ENCODE measurements at regions not wholly inside any gene's neighbourhood (a gene's known extent, or its start where the extent isn't known, plus 50 kb on each side); places are given as distances from the start of the nearest gene placed in this dataset.

DNA sequence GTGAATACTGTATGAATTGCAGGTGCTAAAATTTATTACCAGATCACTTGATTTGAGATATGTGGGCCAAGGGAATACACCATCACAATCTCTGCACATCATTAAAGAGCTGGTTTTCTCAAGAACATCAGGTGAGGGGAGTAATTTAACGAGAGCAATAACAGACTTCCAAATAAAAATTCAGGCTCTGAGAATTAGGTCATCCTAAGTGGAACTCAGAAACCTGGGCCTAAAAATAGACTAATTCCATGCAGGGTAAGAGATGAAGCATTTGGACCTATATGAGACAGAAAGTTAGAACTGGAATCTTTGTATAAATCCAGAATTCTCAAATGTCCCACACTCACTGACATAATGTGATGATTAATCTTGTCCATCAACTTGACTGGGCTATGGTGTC is 331.1 kb downstream of the ZNF621 start:
- Histone ChIP-seq H3K27me3 (no peaks in the 10 kb centered on the region), H3K36me3 (no peaks in the 10 kb centered on the region), H3K4me3 (no peak overlapping the region), H3K4me1 (no peaks in the 10 kb centered on the region), H3K9me3 (no peaks in the 10 kb centered on the region), H3K27ac (no peak overlapping the region)
- TF ChIP-seq, protein P1, sequence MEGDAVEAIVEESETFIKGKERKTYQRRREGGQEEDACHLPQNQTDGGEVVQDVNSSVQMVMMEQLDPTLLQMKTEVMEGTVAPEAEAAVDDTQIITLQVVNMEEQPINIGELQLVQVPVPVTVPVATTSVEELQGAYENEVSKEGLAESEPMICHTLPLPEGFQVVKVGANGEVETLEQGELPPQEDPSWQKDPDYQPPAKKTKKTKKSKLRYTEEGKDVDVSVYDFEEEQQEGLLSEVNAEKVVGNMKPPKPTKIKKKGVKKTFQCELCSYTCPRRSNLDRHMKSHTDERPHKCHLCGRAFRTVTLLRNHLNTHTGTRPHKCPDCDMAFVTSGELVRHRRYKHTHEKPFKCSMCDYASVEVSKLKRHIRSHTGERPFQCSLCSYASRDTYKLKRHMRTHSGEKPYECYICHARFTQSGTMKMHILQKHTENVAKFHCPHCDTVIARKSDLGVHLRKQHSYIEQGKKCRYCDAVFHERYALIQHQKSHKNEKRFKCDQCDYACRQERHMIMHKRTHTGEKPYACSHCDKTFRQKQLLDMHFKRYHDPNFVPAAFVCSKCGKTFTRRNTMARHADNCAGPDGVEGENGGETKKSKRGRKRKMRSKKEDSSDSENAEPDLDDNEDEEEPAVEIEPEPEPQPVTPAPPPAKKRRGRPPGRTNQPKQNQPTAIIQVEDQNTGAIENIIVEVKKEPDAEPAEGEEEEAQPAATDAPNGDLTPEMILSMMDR (IDR thresholded peaks at IDR 0.05), result no peak
- intact Hi-C loops (cut with DNase I; ENCODE audit: low total_unique reads), result no loop called here
- no peak for DNase-seq

DNA sequence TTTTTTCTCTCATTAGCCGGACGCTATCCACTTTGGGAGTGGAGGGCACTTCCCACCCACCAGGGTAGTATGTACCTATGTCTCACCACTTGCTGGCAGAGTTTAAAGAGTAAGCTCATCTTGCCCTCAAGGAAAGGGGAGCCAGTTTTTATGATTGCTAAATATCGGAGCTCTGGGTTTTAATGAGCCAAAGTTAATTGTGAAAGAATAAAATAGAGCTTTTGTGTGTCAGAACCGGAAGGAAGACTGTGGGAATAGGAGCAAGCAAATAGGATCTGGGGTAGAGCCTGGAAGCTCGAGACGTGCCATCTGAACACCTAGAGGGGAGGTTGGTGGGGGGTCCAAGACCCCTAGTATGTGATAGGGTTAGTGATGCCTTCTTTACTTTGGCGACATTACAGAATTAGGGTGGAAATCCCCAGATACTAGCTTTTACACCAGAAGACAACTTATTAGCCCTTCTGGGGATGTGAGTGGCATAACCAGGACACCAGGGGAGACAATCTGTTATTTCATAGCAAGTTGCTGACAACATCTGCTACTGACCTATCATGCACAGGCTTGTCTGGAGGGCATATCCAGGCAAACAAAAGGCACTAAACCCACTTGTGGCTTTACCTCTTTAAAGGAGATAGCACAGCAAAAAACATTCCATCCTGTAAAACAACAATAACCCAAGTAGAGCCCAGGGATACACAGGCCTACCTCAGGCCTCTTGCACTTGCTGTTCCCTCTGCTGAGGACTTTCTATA is 333.8 kb downstream of the ZNF621 start:
- Histone ChIP-seq H3K27me3 (no peaks in the 10 kb centered on the region), H3K27ac (no peak overlapping the region), H3K9me3 (no peaks in the 10 kb centered on the region), H3K4me3 (no peak overlapping the region), H3K36me3 (no peaks in the 10 kb centered on the region), H3K4me1 (no peaks in the 10 kb centered on the region)
- no peak for DNase-seq
- intact Hi-C loops (cut with DNase I; ENCODE audit: low total_unique reads), result no loop called here
- TF ChIP-seq, protein P1 (IDR thresholded peaks at IDR 0.05), result no peak

DNA sequence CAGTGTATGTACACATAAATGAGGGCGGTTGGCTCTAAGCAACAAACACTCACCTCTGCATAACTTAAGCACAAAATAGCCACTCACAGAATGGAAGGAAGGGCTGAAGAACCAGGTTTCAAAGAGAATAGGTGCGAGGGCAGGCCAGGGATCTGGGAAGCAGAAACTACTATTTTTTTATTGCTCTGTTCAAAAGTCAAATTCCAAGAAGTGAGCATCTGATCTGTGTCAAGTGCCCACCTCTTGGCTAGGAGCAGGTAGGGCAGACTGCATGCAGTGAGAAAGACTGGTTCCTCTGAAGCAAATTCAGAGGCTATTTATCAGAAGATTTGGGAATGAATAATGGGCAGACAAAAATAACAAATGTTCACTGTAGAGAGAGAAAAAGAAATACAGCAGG is 336.4 kb upstream of the CTNNB1 start:
- H3K36me3 ChIP-seq, result no peaks in the 10 kb centered on the region
- H3K4me1 ChIP-seq, result peaks cover 0 to 32% (median 21%) of the 10 kb centered on the region in 4 donors
- H3K27me3 ChIP-seq, result no peaks in the 10 kb centered on the region
- H3K9me3 ChIP-seq, result no peaks in the 10 kb centered on the region
- TF ChIP-seq, protein P1 (IDR thresholded peaks at IDR 0.05), result no peak
- intact Hi-C loops (cut with DNase I; ENCODE audit: low total_unique reads), result no loop called here
- no peak overlapping the region for H3K27ac ChIP-seq
- no peak overlapping the region for H3K4me3 ChIP-seq
- no peak for DNase-seq

DNA sequence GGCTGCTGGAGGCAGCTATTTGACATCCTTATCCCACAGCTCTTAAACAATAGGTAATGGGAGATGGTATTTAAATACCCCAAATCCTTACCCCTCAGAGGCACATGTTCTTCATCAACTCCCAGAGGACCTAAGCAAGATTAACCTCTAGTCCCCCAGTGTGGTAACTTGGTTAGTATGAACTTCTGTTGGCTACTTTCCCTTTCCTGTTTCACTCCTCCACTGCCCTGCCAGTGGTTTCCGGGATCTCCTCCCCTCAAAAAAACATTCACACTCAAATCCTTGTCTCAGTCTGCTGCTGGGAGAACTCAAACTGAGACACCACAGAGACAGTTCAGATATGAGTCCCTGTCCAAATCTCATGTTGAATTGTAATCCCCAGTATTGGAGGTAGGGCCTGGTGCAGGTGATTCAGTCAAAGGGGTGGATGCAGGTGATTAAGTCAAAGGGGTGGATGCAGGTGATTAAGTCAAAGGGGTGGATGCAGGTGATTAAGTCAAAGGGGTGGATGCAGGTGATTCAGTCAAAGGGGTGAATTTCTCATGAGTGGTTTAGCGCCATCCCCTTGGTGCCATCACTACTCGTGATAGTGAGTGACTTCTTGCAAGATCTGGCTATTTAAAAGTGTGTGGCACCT is 335.0 kb upstream of the CTNNB1 start:
- H3K9me3 ChIP-seq, result no peaks in the 10 kb centered on the region
- H3K4me1 ChIP-seq, result peaks cover 0 to 34% (median 22%) of the 10 kb centered on the region in 4 donors
- H3K36me3 ChIP-seq, result no peaks in the 10 kb centered on the region
- peak overlapping the region; percentile 9 to 44 for H3K27ac ChIP-seq
- H3K4me3 ChIP-seq, result no peak overlapping the region
- H3K27me3 ChIP-seq, result no peaks in the 10 kb centered on the region
- DNase-seq, result no peak
- intact Hi-C loops (cut with DNase I; ENCODE audit: low total_unique reads), result no loop called here
- TF ChIP-seq, protein P1 (IDR thresholded peaks at IDR 0.05), result no peak

DNA sequence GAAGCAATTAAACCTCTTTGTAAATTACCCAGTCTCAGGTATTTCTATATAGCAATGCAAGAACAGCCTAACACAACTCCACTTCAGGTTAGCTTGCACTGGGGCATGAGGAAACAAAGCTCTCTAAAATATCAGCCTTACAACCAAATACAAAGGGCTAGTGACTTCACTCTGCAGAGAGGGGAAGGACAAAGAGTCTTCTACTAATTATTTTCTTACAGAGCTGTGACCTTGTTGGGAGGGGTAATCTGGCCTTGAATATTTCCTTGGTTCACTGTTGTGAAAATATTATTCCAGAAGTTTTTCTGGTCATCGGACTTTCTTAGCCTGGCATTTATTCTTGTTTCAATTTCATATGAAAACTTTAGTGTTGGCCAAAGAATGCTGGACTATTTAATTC is 334.4 kb upstream of the CTNNB1 start:
- H3K4me3 ChIP-seq, result no peak overlapping the region
- H3K4me1 ChIP-seq, result peaks cover 0 to 38% (median 24%) of the 10 kb centered on the region in 4 donors
- intact Hi-C loops (cut with DNase I; ENCODE audit: low total_unique reads), result no loop called here
- TF ChIP-seq, protein P1 (IDR thresholded peaks at IDR 0.05), result no peak
- peak overlapping the region; percentile 9 to 44 for H3K27ac ChIP-seq
- H3K36me3 ChIP-seq, result no peaks in the 10 kb centered on the region
- no peaks in the 10 kb centered on the region for H3K27me3 ChIP-seq
- no peaks in the 10 kb centered on the region for H3K9me3 ChIP-seq
- DNase-seq, result no peak
